Endothelial cell of umbilical vein (primary cell): ENCODE measurements at regions not wholly inside any gene's neighbourhood (a gene's known extent, or its start where the extent isn't known, plus 50 kb on each side); places are given as distances from the start of the nearest gene placed in this dataset.

Source experiments
- BruUV-seq: library from RNA; stranded (reverse); fragments of 400-500 nt; replicated peaks from 2 replicates; lab custom pipeline; 2021; lab: Mats Ljungman, UMichigan
- CTCF ChIA-PET: fragments of 300-600, 350-600 bp; sonication (Branson Sonifier 250); formaldehyde crosslinking; loops from one replicate; lab custom pipeline; 2021; ENCODE audit warnings: antibody characterized with exemption, inconsistent platforms; lab: Charles Lee
- POLR2A ChIA-PET: fragments of 300-600, 350-600 bp; sonication (Branson Sonifier 250); formaldehyde crosslinking; loops from one replicate; lab custom pipeline; 2021; ENCODE audit warnings: antibody characterized with exemption, inconsistent platforms; lab: Charles Lee
- DNase-seq: peaks from one replicate; pipeline ENCODE4 v3.0.0-alpha.2; 2011; ENCODE audit warnings: low read depth, low spot score
- FAIRE-seq: peaks from 2 replicates; lab custom pipeline; 2011; peaks lifted over from hg19 to GRCh38; lab: Jason Lieb, UNC
- H2AFZ ChIP-seq: 2 replicates; pipeline ENCODE4 v1.6.0; 2012; ENCODE audit warnings: low read depth, low read length, control low read depth, inconsistent platforms
- H3K27ac ChIP-seq: 2 replicates; pipeline ENCODE4 v1.5.1; 2011; ENCODE audit warnings: low read depth, mild to moderate bottlenecking, control low read depth, low read length, moderate library complexity; ENCODE audit not compliant: insufficient read depth
- H3K27me3 ChIP-seq, 2 experiments: 2 replicates each; pipeline versions ENCODE4 v1.6.0 to v1.6.1; 2011; ENCODE audit warnings: low read length in 2 of 2, mixed read lengths in 1 of 2; ENCODE audit not compliant: control insufficient read depth in 2 of 2, insufficient read depth in 2 of 2
- H3K36me3 ChIP-seq, 2 experiments: 2 replicates in 1 of 2; 3 replicates in 1 of 2; pipeline ENCODE4 v1.5.1; 2011; ENCODE audit warnings: low read length in 2 of 2, mild to moderate bottlenecking in 1 of 2, moderate library complexity in 1 of 2; ENCODE audit not compliant: control insufficient read depth in 2 of 2, insufficient read depth in 2 of 2; ENCODE audit errors: extremely low read depth in 1 of 2
- H3K4me1 ChIP-seq: 3 replicates; pipeline ENCODE4 v1.5.1; 2011; ENCODE audit warnings: mild to moderate bottlenecking, low read length; ENCODE audit not compliant: control insufficient read depth, insufficient read depth; ENCODE audit errors: extremely low read depth
- H3K4me2 ChIP-seq: 2 replicates; pipeline ENCODE4 v1.6.1; 2011; ENCODE audit warnings: low read length, control low read depth, mixed read lengths; ENCODE audit not compliant: insufficient read depth
- H3K4me3 ChIP-seq, 3 experiments: fragments of 200-600 bp in 1 of 3; sonication (generic), shearing (Covaris generic) in 1 of 3; replicated peaks in 1 of 3; 2 replicates each; pipeline ENCODE4 v1.5.1; 2011 to 2016; ENCODE audit warnings: control low read depth in 3 of 3, low read length in 3 of 3, mild to moderate bottlenecking in 2 of 3, inconsistent platforms in 1 of 3, low read depth in 1 of 3, moderate library complexity in 1 of 3; ENCODE audit not compliant: insufficient read depth in 1 of 3
- H3K79me2 ChIP-seq: 2 replicates; pipeline ENCODE4 v1.6.0; 2012; ENCODE audit warnings: low read length, inconsistent platforms; ENCODE audit not compliant: control insufficient read depth, insufficient read depth
- H3K9ac ChIP-seq: replicated peaks from 2 replicates; pipeline ENCODE3; 2011; ENCODE audit warnings: low read length, control low read depth; ENCODE audit not compliant: insufficient read depth; ENCODE audit errors: extremely low read depth
- H3K9me1 ChIP-seq: replicated peaks from 3 replicates; pipeline ENCODE4 v1.6.0; 2011; ENCODE audit warnings: mild to moderate bottlenecking, low read length; ENCODE audit not compliant: control insufficient read depth, insufficient read depth; ENCODE audit errors: extremely low read depth
- H3K9me3 ChIP-seq: replicated peaks from 2 replicates; pipeline ENCODE4 v1.5.1; 2012; ENCODE audit warnings: low read length, inconsistent platforms; ENCODE audit not compliant: control insufficient read depth, insufficient read depth
- H4K20me1 ChIP-seq: replicated peaks from 2 replicates; pipeline ENCODE3; 2011; ENCODE audit warnings: mild to moderate bottlenecking, low read length; ENCODE audit not compliant: control insufficient read depth, insufficient read depth; ENCODE audit errors: extremely low read depth
- EZH2 ChIP-seq: IDR thresholded peaks from 2 replicates; pipeline ENCODE4 v1.6.1; 2012; ENCODE audit warnings: borderline replicate concordance, low read depth, mild to moderate bottlenecking, moderate library complexity, low read length, inconsistent platforms; ENCODE audit not compliant: severe bottlenecking
- FOS ChIP-seq: IDR thresholded peaks from 2 replicates; pipeline ENCODE4 v1.6.1; 2011; ENCODE audit warnings: mild to moderate bottlenecking, low read length, moderate library complexity, borderline replicate concordance; ENCODE audit not compliant: insufficient read depth
- GATA2 ChIP-seq: IDR thresholded peaks from 2 replicates; pipeline ENCODE4 v1.7.0; 2011; ENCODE audit warnings: low read depth, mild to moderate bottlenecking, moderate library complexity, mixed read lengths, low read length; ENCODE audit not compliant: insufficient read length, insufficient read depth
- JUN ChIP-seq: IDR thresholded peaks from 2 replicates; pipeline ENCODE4 v1.6.1; 2011; ENCODE audit warnings: borderline replicate concordance, low read depth; ENCODE audit not compliant: insufficient read length, insufficient read depth
- MYC ChIP-seq: IDR thresholded peaks from one replicate; pipeline ENCODE4 v1.6.1; 2011; ENCODE audit warnings: mild to moderate bottlenecking, low read depth, low read length
- POLR2A ChIP-seq: IDR thresholded peaks from 2 replicates; pipeline ENCODE4 v1.6.1; 2012; ENCODE audit warnings: low read depth, mild to moderate bottlenecking, control low read depth, low read length
- POLR2AphosphoS5 ChIP-seq: IDR thresholded peaks from 2 replicates; pipeline ENCODE4 v1.6.1; 2012; ENCODE audit warnings: low read depth, mild to moderate bottlenecking, control low read depth, low read length, moderate library complexity; ENCODE audit not compliant: insufficient read depth
- dilution Hi-C: fragments of 300-500 bp; cut with MboI; formaldehyde crosslinking; loops from one replicate; pipeline ENCODE4 v1.15.0; 2019; ENCODE audit warnings: low sequenced_read_pairs; ENCODE audit not compliant: extremely low pct_ligation_motif_present
- intact Hi-C: fragments of 100-400 bp; cut with micrococcal nuclease; formaldehyde crosslinking; loops from one replicate; pipeline ENCODE4 v1.10.0; 2022
- TF ChIP-seq, protein P1 (sequence below): IDR thresholded peaks from 2 replicates; pipeline ENCODE4 v1.6.1; 2011; ENCODE audit not compliant: insufficient read depth, insufficient read length
- TF ChIP-seq, protein P2 (sequence below), 2 donors: IDR thresholded peaks; 1 replicate in 1 of 2; 2 replicates in 1 of 2; pipeline ENCODE4 v1.5.1; 2011; ENCODE audit warnings: low read length in 2 of 2, mild to moderate bottlenecking in 2 of 2, moderate library complexity in 2 of 2, control low read depth in 1 of 2, inconsistent platforms in 1 of 2, low read depth in 1 of 2; ENCODE audit not compliant: insufficient read depth in 1 of 2; ENCODE audit errors: extremely low read depth in 1 of 2

- Histone ChIP-seq H3K27ac (no peak overlapping the region), H3K9me3 (no peaks in the 10 kb centered on the region), H3K4me1 (no peaks in the 10 kb centered on the region), H4K20me1 (no peaks in the 10 kb centered on the region), H3K79me2 (no peaks in the 10 kb centered on the region), H3K4me3 (no peak overlapping the region), H3K9me1 (no peaks in the 10 kb centered on the region), H3K9ac (no peak overlapping the region), H3K27me3 (no peaks in the 10 kb centered on the region), H3K4me2 (no peak overlapping the region), H2AFZ (no peak overlapping the region), H3K36me3 (no peaks in the 10 kb centered on the region)
- POLR2A ChIA-PET = no interaction called here
- dilution Hi-C loops (no loop called here), intact Hi-C loops (loop anchor here (2.0 kb wide), 1 partner anchor 852 kb away; no protein-coding TSS in a partner anchor)
- CTCF ChIA-PET = interaction anchor here (2.3 kb wide), 1 partner anchor 852 kb away, joined by 19 read pairs; no protein-coding TSS in a partner anchor
- TF ChIP-seq EZH2 = no peak
- TF ChIP-seq MYC = no peak
- TF ChIP-seq, protein P1, sequence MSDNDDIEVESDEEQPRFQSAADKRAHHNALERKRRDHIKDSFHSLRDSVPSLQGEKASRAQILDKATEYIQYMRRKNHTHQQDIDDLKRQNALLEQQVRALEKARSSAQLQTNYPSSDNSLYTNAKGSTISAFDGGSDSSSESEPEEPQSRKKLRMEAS = no peak
- no peak for TF ChIP-seq FOS
- TF ChIP-seq POLR2A = no peak
- no peak for TF ChIP-seq JUN
- TF ChIP-seq, protein P2, sequence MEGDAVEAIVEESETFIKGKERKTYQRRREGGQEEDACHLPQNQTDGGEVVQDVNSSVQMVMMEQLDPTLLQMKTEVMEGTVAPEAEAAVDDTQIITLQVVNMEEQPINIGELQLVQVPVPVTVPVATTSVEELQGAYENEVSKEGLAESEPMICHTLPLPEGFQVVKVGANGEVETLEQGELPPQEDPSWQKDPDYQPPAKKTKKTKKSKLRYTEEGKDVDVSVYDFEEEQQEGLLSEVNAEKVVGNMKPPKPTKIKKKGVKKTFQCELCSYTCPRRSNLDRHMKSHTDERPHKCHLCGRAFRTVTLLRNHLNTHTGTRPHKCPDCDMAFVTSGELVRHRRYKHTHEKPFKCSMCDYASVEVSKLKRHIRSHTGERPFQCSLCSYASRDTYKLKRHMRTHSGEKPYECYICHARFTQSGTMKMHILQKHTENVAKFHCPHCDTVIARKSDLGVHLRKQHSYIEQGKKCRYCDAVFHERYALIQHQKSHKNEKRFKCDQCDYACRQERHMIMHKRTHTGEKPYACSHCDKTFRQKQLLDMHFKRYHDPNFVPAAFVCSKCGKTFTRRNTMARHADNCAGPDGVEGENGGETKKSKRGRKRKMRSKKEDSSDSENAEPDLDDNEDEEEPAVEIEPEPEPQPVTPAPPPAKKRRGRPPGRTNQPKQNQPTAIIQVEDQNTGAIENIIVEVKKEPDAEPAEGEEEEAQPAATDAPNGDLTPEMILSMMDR (IDR thresholded peaks at IDR 0.05; ENCODE audit: extremely low read depth in 1 of 2, insufficient read depth in 1 of 2, low read depth in 1 of 2, low read length in 2 of 2) = no peak
- no peak for TF ChIP-seq GATA2
- no peak for TF ChIP-seq POLR2AphosphoS5
- FAIRE-seq = no peak
- BruUV-seq = no TSS peak
- DNase-seq = peak; percentile 23
Measured at GRCh38 chr2:82344670-82345069, 2040.1 kb upstream of the LRRTM1 start.
